ENCODE measurements at regions not wholly inside any gene's neighbourhood (a gene's known extent, or its start where the extent isn't known, plus 50 kb on each side); places are given as distances from the start of the nearest gene placed in this dataset.
"Not testable (repeated sequence)": the region's sequence is repeated elsewhere in the genome, so short reads cannot be mapped to it uniquely, and the experiment has no call there.

DNA sequence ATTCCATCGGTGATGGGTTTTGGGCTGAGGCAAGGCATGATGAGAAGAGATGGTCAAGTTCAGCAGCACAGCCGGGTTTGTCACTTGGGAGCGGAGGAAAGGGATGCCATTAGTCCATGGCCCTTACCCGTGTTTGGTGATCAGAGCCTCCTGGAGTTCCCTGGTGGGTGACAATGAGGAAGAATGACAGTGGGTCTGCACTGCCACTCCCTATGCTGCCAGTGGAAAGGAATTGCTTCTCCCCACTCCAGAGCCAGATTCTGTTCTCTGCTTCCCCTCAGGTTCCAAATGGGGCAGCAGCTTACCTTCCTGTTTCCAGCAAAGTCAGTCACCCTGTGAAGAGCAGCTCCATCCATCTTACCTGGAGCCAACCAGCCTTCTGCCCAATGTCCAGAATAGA, 393.1 kb downstream of the PTPRU start:
- DNase-seq (ENCODE audit: low spot score), result no peak

GRCh38 chr1:29628190-29628589, 391.9 kb downstream of the PTPRU start:
- DNase-seq (ENCODE audit: low spot score), result no peak

GRCh38 chr1:29626726-29627125, 390.4 kb downstream of the PTPRU start:
- no peak for DNase-seq (ENCODE audit: low spot score)

GRCh38 chr1:29626066-29626465, 389.7 kb downstream of the PTPRU start:
- DNase-seq (ENCODE audit: low spot score), result no peak

DNA sequence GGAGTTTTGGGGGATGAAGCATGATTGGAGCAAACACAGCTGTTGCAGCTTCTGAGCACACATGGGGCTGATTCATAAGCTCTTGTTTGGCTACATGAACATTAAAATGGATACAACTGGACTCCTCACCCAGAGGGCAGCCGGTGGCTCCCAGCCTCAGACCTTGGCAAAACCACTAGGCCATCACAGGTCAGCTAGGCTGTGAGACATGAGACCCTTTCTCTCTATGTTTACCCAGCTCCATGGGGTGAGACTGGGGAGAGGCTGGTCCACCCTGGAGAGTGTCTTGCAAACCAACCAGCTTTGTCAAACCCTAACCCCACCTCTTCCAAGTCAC, 388.7 kb downstream of the PTPRU start:
- DNase-seq (ENCODE audit: low spot score), result no peak

GRCh38 chr1:29624320-29625083, 388.2 kb downstream of the PTPRU start:
- DNase-seq (ENCODE audit: low spot score), result no peak

DNA sequence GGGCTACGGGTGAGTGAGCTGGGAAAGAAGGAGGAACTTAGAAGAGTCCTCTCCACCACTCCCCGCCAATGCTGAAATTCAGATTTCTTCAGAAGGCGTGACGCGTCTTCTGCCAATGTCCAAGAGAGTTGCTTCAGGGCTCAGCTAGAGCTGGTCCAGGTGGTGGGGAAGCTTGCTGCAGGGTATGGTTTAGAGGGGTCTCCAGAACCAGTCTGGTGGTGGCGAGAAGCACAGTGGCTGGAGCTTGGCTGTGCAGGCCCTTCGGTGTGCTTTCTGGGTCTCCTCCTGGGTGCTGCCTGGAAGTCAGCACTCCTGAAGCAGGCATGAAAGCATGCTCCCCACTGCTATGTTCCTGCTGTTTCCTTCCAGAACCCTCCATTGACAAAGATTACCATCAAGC, 387.2 kb downstream of the PTPRU start:
- no peak for DNase-seq (ENCODE audit: low spot score)

DNA sequence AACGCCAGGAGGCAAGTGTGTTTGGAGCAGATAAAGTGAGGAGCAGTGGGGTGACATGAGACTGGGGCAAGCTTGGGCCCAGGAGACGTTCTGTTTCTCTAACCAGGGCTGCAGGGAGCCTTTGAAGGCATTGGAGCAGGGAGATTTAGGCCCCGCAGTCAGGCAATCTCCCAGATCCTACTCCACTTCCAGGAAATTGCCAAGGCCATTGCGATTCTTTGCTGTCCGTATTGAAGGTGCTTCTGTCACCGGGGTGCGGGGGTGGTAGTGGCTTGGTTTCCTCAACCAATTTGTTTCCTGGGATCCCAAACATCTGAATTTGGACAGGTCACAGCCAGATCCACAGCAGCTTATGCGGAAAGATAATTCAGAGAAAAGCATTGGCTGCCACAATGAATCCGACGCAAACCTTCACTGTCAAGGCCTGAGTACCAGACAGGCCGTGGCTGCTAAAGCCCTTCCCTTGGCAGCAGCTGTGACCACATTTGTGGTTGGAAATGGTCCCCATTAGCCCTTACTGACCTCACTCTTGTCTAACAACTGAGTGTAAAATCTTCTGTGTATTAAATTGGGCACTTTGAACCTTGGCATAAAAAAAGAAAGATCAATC, 385.6 kb downstream of the PTPRU start:
- DNase-seq (ENCODE audit: low spot score), result no peak

DNA sequence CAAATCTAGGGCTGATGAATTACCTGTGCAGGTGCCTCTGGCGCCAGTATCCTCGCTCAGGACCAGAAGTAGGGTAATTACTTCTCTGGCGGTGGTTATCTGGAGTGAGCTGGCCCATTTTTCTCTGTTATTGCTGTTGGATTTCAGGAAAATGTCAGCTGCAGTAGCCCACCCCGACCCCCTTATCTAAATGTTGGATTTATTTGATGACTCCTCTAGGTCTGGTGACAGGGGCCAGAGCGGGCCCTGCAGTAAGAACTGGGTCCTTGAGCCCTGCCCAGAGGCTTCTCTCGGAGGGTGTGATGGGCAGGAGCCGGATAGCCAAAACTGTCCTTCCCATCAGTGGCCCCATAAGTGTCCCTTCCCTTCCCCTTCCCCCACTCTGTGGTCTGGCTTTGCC, 384.3 kb downstream of the PTPRU start:
- no peak for DNase-seq (ENCODE audit: low spot score)

- DNase-seq (ENCODE audit: low spot score), result no peak
Measured at GRCh38 chr1:29607236-29607635, 370.9 kb downstream of the PTPRU start.

DNA sequence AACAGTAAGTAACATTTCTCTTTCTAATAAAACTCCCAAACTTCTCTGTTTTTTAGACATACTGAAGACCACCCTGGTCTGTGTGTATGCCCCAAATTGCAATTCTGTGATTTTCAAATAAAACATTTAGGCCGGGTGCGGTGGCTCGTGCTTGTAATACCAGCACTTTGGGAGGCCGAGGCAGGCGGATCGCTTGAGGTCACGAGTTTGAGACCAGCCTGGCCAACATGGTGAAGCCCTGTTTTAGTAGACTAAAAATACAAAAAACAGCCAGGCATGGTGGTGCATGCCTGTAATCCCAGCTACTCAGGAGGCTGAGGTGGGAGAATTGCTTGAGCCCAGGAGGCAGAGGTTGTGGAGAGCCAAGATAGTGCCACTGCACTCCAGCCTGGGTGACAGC, 368.5 kb downstream of the PTPRU start:
- DNase-seq (ENCODE audit: low spot score), result not testable (repeated sequence)

GRCh38 chr1:29603622-29604021, 367.3 kb downstream of the PTPRU start:
- DNase-seq (ENCODE audit: low spot score), result no peak

GRCh38 chr1:29602203-29602602, 365.9 kb downstream of the PTPRU start:
- DNase-seq (ENCODE audit: low spot score), result no peak

- DNase-seq (ENCODE audit: low spot score), result no peak
Measured at GRCh38 chr1:29601021-29601420, 364.7 kb downstream of the PTPRU start.

DNA sequence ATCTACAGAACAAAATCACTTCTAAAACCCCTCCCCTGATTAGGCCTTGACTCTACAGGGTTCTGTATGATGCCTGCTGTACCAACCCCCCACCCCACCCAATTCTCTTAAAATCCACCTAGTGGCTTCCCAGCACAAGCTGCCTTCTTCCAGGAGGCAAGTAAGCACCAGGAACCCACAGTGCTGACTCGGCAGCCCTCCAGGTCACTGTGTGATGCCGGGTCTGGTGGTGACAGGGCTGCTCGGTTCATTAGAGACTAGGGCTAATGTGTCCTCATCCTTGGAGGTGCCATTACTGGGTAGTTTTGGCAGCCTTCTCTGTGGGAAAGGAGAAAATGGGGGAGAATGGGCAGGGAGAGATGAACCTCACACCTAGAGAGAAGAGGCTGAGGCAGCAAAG, 363.5 kb downstream of the PTPRU start:
- no peak for DNase-seq (ENCODE audit: low spot score)

GRCh38 chr1:29599071-29599470, 362.7 kb downstream of the PTPRU start:
- DNase-seq (ENCODE audit: low spot score), result no peak

GRCh38 chr1:29597861-29598260, 361.5 kb downstream of the PTPRU start:
- no peak for DNase-seq (ENCODE audit: low spot score)

DNA sequence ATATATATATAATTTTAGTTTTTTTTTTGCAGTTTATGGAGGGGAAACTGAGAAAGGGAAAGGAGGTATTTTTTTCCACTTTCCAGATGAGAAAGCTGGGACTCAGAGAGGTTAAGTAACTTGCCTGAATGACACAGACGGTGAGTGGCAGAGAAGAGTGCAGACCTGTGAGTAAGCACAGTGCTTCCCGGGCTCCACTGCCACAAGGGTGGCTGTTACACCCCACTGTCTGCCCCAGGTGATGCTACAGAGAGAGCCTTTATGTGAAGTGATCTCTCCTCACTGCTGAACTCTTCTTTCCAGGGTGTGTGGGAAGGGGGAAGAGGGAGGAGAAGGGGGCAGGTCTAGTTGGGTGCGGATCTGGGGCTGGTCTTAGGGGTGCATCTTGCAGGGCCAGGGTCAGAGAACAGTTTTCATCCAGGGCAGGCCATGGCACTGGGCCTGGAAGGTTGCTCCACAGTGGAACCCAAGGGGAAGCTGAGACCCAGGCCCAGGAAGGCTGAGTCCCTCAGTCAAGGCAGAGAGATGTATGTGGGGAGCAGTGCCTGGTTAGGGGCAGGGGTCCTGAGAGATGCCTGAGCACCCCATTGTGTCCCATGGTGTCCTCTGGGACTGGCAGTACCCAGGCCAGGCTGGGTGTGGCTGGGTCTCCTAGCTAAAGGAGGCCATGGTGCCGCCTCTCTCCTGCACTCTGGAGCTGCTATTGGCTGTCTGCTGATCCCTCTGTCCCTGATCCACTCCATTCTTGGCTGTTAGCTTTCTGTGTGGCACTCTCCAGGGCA, 357.5 kb downstream of the PTPRU start:
- no peak for DNase-seq (ENCODE audit: low spot score)

- DNase-seq (ENCODE audit: low spot score), result no peak
Measured at GRCh38 chr1:29592731-29593130, 356.4 kb downstream of the PTPRU start.

DNA sequence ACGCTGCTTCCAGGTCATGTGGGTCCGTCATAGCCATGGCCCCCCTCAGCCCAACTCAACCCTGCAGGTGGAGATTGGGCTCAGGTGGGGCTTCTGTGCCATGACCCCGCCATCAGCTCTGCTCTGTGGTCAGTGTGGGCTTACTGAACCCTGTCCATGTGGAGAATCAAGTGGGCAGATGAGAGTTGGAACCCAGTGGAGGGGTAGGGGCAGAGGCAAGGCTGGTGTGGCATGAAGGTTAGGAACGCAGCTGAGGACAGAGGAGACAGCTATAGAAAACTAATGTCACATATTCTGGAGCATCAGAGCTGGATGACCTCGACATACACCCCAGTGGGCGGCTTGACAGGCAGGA, 355.9 kb downstream of the PTPRU start:
- no peak for DNase-seq (ENCODE audit: low spot score)

GRCh38 chr1:29591601-29592260, 355.4 kb downstream of the PTPRU start:
- DNase-seq (ENCODE audit: low spot score), result no peak

DNA sequence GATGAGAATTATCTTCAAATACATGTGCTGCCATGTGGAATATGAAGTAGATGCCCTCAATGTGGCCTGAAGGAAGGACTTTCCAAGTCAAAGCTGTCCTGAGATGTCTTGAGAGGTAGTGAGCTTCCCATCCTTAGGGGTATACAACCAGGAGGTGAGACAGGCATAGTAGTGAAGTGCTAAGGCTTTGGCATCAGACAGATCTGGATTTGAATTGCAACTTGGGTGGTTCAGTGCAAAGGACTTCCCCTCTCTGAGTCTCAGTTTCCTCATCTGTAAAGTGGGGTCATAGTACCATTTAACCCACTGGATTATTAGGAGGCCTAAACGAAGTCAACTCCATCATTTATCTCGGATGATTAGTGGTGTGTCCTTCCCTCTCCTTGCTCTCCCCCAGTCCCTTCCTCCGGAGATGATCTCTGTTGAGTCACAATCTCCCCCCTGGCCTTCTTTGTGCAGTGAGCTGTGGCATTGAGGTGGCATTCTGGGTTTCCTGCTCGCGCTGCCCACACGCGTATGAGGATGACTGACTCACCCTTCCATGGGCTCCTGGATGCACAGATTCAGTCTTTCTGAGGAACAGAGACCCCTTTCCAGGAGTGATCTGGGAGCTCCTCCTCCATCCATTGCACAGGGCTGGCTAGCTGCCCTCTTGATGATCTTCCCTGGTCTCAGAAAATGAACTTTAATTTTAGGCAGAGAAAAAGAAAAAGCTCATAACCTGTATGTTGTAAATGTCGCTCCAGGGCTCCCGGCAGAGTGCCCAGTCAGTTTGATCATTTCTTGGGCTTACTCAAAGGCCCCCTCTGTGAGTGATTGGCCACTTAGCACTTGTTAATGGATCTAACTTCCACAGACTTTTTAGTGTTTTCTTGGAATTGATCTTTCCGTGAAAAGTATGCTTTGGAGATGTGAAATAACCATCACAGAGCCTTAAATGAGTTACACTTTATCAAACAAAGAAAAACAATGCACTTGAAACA, 354.6 kb downstream of the PTPRU start:
- DNase-seq (ENCODE audit: low spot score), result no peak
